ENCODE measurements at regions not wholly inside any gene's neighbourhood (a gene's known extent, or its start where the extent isn't known, plus 50 kb on each side); places are given as distances from the start of the nearest gene placed in this dataset.

GRCh38 chr1:47548637-47549036 is 110.8 kb downstream of the FOXD2 start:
- FAIRE-seq, result no peak

DNA sequence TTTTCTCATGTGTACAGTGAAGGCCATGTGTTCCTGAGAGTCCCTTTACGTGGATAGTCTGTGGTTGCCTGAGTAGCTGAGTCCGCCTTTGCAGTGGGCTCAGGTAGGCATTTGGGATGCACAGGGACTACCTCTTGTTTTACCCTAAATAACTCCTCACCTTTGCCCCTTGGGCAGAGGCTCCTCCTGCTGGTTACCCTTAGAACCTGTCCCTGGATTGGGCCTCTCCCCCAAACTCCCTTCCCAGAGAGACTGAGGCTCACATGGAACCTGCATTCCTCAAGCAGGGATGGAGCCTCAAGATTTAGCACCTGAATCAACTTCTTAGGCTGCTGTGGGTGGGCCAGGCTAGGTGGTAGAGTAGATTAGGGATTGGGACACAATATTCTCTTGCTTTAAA is 111.7 kb downstream of the FOXD2 start:
- no peak for FAIRE-seq
- DNase-seq (ENCODE audit: extremely low spot score, insufficient read length, low read depth), result no peak

More at GRCh38 chr1:47548637-47549036, 110.8 kb downstream of the FOXD2 start:
- no peak for DNase-seq (ENCODE audit: extremely low spot score, insufficient read length, low read depth)

GRCh38 chr1:47550929-47551328 is 113.1 kb downstream of the FOXD2 start:
- FAIRE-seq (no peak), DNase-seq (ENCODE audit: extremely low spot score, insufficient read length, low read depth) (no peak)

DNA sequence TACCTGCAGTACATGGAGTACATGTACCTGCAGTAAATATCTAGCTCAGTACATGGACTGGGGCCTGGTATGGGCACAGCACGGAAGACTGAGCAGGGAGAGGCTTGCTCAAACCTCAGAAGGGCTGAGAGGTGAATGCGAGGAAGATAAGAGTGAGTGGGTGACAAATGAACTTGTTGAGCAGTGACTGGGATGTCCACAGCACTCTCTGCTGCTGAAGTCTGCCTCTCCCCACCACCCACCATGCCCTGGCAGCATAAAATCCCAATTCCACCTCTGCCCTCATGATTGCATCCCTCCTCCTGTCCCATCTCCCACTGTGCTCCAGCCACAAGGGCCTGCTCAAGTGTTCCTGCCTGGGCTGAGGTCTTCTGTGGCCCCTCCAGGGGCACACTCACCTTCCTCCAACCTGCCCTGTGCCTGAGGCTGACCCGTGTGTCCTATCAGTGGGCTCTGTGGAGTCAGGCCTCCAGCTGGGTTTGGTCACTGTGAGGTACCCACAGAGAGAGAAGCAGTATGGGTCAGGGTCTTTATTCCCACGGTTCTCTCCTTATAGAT is 114.2 kb downstream of the FOXD2 start:
- no peak for DNase-seq (ENCODE audit: extremely low spot score, insufficient read length, low read depth)
- no peak for FAIRE-seq

- DNase-seq (ENCODE audit: extremely low spot score, insufficient read length, low read depth) (no peak), FAIRE-seq (no peak)
These were observed 116.2 kb downstream of the FOXD2 start for GRCh38 chr1:47554082-47554481.

DNA sequence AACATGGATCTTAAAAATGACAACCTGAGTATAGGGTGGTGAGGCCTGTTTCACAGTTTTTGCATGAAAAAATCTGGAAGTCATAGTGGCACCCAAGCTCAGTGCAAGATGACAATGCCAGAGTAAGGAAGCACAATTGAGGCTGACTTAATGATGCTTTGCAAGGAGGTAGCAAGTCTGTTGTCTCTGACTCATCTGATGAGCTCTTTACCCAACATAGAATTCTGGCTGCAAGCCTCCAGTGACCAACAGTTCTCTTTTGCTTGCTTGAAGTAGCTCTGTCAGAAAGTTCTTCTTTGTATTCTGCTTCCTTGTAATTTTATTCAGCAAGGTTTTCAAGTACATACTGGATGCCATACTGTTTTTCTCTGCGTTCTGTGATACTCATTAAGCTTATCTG is 117.1 kb downstream of the FOXD2 start:
- DNase-seq (ENCODE audit: extremely low spot score, insufficient read length, low read depth), result no peak
- no peak for FAIRE-seq

DNA sequence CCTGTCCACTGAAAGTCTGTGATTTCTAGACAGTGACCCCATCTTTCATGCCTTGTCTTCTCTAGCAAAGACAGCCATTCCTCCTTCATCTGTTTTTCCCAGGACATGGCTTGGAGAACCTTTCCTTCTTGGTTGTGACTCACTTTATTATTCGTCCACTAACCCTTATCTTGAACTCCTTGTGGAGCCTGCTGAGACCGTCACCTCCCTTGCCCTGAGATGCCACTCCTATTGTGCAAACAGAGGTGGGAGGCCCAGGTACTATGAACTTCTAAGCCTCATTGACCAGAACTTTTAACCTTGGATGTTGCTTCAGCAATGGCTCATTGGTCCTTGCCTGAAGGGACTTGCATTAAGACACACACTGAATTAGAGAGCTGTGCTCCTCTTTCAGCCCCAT is 117.5 kb downstream of the FOXD2 start:
- FAIRE-seq, result no peak
- no peak for DNase-seq (ENCODE audit: extremely low spot score, insufficient read length, low read depth)

DNA sequence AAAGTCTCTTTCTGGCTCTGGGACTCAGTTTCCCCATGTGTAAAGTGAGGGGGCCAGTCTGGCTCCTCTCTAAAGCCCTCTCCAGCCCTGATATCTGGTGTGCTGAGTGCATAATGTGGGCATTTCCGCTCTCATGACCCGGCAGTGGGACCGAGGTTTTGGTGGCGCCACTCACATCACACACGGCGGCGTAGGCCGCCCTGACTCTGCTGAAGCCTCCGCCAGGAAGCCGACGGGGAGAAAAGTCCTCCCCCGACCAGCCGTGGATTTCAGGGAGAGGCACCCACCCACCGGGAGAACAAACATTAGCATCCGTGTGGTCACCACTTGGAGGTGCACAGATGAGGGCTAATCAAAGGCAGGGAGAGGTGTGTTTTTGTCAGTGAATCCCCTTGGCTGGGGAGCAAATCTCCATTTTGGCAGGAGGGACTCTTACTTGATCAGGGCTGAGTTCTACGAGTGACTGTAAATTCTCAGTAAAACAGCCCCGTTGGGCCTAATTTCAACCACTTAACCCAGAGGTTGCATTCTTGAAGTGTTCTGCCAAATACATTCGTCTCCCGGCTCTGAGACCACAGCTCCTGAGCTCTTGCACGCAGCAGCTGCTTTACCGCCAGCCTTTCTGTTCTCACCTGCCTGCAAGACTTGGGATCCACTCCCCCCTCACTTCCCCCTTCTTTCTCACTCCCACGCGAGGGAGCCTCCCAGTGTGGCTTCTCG is 118.2 kb downstream of the FOXD2 start:
- no peak for FAIRE-seq
- DNase-seq (ENCODE audit: extremely low spot score, insufficient read length, low read depth), result no peak

GRCh38 chr1:47557066-47557465 is 119.2 kb downstream of the FOXD2 start:
- DNase-seq (ENCODE audit: extremely low spot score, insufficient read length, low read depth) (no peak), FAIRE-seq (no peak)

DNA sequence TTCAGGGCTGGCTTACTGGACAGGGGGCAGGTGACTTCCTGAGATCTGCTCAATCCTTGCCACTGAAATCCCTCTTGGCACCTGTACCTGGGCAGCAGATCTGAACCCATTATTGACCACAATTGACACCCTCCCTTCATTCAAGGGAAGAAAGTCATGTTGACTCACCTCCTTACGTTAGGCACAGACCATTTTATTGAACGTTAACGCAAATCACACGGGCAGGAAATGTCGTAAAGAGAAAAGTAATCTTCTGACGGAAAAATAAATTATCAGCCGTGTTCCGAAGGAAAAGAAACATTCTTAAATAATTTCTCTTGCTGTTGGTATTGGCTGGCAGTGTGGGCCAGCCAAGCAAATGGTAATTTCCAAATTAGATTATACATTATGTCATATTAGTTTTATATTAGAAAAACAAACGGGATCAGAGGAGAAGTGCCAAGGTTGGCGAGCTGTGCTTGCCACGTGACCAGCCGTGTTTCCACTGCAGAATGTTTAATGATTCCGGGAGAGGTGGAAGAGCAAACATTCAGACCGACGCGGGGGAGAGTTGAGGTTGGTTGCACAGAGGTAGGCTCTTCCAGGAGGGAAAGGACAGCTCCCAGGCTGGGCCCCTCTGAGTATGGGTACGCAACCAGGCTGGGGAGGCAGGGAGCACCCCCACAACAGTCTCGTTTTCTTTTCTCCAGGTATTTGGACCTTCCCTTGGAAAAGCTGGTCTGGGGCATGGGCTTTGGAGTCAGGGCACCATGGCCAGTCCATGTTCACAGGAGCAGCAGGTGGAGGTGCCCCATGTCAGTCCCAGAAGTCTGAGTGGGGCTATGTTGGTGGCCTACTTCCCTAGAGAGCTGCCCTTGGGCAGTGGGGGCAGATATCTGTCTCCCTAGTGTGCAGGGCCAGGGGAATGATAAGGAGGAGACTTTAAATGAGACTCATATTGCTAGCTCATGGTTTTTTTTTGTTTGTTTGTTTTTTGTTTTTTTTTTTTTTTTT is 121.1 kb downstream of the FOXD2 start:
- FAIRE-seq, result no peak
- DNase-seq (ENCODE audit: extremely low spot score, insufficient read length, low read depth), result no peak

DNA sequence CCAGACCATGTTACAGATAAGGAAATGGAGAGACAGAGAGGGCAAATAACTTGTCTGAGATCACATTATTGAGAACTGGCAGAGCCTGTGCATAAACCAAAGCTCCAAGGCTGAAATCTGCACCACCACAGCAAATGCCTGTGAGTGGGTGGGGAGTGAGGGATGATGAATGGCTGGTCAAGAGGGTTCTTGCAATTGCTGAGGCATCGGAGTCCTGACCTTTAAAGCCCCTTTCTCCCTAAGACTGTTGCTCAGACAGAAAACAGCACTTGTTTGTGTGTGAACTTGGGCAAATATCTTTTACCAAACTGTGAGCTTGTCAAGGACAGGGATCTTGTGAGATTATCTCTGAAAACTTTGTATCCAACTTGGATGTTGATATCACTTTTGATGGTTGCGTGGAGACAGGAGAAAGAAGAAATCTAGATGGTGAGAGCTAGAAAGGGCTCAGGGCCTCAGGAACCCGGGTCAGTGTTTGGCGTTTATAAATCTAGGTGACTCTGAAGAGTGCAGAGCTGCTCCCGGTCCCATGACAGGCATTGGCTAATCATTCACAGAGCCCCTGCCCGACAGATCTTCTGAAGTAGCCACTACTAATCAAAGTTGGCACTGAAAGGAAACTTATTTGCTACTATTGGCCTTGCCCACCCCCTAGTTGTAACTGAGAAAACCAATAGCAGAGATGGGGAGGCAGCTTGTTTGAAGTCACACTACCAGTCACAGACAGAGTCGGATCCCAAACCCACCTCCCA is 122.3 kb downstream of the FOXD2 start:
- FAIRE-seq (no peak), DNase-seq (ENCODE audit: extremely low spot score, insufficient read length, low read depth) (no peak)

DNA sequence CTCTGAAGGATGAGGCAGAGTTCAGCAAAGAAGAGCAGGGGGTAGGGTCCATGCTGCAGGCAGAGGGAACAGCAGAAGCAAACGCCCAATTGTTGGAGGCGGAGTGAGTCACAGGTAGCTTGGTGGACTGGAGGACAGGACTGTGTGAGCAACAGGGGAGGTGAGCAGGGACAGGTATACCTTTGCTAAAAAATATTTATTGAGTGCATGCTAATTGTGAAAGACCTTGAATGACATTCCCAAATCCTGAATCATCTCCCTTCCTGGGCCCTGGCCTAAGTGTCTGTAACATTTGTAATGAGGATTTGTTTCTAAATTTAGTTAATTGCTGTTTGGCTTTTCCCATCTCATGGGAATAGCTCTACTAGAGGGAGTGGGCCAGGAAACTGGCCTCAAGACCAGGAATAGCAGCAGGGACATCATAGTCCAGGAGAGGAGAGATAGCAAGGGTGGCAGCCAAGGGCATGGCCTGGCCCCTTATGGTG is 123.7 kb downstream of the FOXD2 start:
- FAIRE-seq, result no peak
- DNase-seq (ENCODE audit: extremely low spot score, insufficient read length, low read depth), result no peak

DNA sequence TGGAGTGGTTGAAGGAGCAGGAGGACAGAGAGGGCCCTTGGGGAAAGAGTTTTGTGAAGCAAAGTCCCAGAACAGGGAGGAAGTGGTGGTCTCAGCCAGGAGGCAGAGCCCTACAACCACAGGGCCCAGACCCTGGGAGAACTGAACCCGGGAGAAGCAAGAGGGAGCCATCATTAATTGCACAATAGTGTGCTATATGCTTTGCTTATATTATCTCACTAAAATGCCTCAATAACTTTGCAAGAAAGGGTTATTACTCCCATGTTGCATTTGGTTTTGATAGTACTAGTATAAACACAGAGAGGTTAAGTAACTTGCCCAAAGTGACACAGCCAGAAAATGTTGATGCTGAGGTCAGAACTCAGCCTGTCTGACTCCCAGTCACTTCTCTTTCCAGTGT is 124.3 kb downstream of the FOXD2 start:
- DNase-seq (ENCODE audit: extremely low spot score, insufficient read length, low read depth) (no peak), FAIRE-seq (no peak)

- DNase-seq (ENCODE audit: extremely low spot score, insufficient read length, low read depth) (no peak), FAIRE-seq (no peak)
These were observed 125.0 kb downstream of the FOXD2 start for GRCh38 chr1:47562799-47563198.

GRCh38 chr1:47563201-47563600 is 125.4 kb downstream of the FOXD2 start:
- FAIRE-seq, result no peak

GRCh38 chr1:47564570-47564969 is 126.7 kb downstream of the FOXD2 start:
- DNase-seq (ENCODE audit: extremely low spot score, insufficient read length, low read depth) (no peak), FAIRE-seq (no peak)

More at GRCh38 chr1:47563201-47563600, 125.4 kb downstream of the FOXD2 start:
- no peak for DNase-seq (ENCODE audit: extremely low spot score, insufficient read length, low read depth)

GRCh38 chr1:47565092-47565491 is 127.2 kb downstream of the FOXD2 start:
- FAIRE-seq, result no peak
- DNase-seq (ENCODE audit: extremely low spot score, insufficient read length, low read depth), result no peak

GRCh38 chr1:47565676-47566075 is 127.8 kb downstream of the FOXD2 start:
- no peak for FAIRE-seq
- no peak for DNase-seq (ENCODE audit: extremely low spot score, insufficient read length, low read depth)

GRCh38 chr1:47568763-47569162 is 130.9 kb downstream of the FOXD2 start:
- FAIRE-seq (no peak), DNase-seq (ENCODE audit: extremely low spot score, insufficient read length, low read depth) (no peak)

- FAIRE-seq (no peak), DNase-seq (ENCODE audit: extremely low spot score, insufficient read length, low read depth) (no peak)
These were observed 131.4 kb downstream of the FOXD2 start for GRCh38 chr1:47569261-47569660.
